ENCODE measurements at regions not wholly inside any gene's neighbourhood (a gene's known extent, or its start where the extent isn't known, plus 50 kb on each side); places are given as distances from the start of the nearest gene placed in this dataset.

DNA sequence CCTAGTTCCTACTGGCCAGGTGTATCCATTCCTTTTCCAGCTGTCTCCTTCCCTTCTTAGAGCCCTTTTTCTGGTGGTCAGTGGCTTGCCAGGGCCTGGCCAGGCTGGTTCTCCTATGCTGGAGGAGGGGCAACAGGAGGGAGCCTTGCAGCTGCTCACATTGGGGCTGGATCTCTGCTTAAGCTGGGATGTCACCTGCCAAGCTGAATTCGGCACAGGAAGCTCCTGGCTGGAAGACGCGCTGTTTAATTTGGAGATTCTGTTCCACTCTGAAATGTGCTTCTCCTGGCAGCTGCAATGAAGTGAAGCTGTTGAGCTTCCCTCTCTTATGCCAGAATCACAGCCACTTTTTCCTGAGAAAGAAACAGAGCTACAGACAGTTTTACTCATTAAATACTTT lies 56.0 kb upstream of the POU3F1 start:
- ChIA-PET CTCF (no interaction called here), POLR2A (interaction anchor here (0.6 to 1.0 kb wide), 2 partner anchors 31 to 480 kb away, joined by 3 to 4 read pairs; no protein-coding TSS in a partner anchor)
- Mint-ChIP-seq H3K9me3 (no peaks in the 10 kb centered on the region), H3K4me1 (ENCODE audit: low read depth) (no peaks in the 10 kb centered on the region), H3K27me3 (peaks cover 14% of the 10 kb centered on the region), H3K36me3 (ENCODE audit: low read depth) (no peaks in the 10 kb centered on the region), H3K4me3 (no peak overlapping the region), H3K27ac (no peak overlapping the region)
- DNase-seq = no peak
- intact Hi-C loops (cut with micrococcal nuclease) = no loop called here
- TF ChIP-seq, protein P1, sequence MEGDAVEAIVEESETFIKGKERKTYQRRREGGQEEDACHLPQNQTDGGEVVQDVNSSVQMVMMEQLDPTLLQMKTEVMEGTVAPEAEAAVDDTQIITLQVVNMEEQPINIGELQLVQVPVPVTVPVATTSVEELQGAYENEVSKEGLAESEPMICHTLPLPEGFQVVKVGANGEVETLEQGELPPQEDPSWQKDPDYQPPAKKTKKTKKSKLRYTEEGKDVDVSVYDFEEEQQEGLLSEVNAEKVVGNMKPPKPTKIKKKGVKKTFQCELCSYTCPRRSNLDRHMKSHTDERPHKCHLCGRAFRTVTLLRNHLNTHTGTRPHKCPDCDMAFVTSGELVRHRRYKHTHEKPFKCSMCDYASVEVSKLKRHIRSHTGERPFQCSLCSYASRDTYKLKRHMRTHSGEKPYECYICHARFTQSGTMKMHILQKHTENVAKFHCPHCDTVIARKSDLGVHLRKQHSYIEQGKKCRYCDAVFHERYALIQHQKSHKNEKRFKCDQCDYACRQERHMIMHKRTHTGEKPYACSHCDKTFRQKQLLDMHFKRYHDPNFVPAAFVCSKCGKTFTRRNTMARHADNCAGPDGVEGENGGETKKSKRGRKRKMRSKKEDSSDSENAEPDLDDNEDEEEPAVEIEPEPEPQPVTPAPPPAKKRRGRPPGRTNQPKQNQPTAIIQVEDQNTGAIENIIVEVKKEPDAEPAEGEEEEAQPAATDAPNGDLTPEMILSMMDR (IDR thresholded peaks at IDR 0.05) = no peak
- no peak for ATAC-seq

DNA sequence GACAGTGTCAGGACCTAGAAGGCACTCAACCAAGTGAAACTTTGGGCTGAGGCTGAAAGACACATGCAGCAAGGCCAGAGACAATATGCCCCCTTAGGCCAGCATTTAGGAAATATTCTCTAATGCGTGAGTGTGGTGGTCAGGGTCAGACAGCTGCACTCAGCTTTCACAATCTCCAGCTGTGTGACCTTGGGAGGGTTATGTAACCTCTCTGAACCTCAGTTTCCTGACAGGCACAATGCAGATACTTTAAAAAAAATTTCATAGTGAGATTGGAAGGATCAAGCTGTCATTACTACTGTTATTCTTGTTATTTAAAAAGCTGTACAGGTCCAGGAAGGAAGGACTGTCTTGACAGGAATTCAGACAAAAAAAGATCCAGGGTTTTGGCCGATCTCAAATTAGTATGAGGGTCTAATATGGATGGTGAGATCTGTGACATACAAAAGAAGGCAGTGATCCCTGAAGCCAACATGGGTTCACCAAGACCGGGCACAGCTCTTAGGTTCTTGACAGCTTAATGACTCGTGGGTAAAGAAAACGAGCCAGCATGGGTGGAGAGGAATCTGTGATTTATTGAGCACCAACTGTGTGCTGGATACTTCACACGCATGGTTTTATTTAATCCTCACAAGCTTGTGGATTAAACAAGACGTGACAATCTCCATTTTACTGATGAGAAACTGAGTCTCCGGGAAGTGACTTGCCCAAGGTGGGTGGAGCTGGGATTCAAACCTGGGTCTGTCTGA lies 54.6 kb upstream of the POU3F1 start:
- no peaks in the 10 kb centered on the region for H3K9me3 Mint-ChIP-seq
- ChIA-PET POLR2A (interaction anchor here (0.6 kb wide), 1 partner anchor 485 kb away, joined by 3 read pairs; no protein-coding TSS in a partner anchor), CTCF (interaction anchor here (1.2 kb wide), 1 partner anchor 13 kb away, joined by 3 read pairs; no protein-coding TSS in a partner anchor)
- no peaks in the 10 kb centered on the region for H3K4me1 Mint-ChIP-seq (ENCODE audit: low read depth)
- TF ChIP-seq, protein P1 (IDR thresholded peaks at IDR 0.05) = no peak
- H3K36me3 Mint-ChIP-seq (ENCODE audit: low read depth) = no peaks in the 10 kb centered on the region
- intact Hi-C loops (cut with micrococcal nuclease) = no loop called here
- H3K27me3 Mint-ChIP-seq = peaks cover 12% of the 10 kb centered on the region
- H3K27ac Mint-ChIP-seq = no peak overlapping the region
- DNase-seq (no peak), ATAC-seq (no peak)
- H3K4me3 Mint-ChIP-seq = no peak overlapping the region

DNA sequence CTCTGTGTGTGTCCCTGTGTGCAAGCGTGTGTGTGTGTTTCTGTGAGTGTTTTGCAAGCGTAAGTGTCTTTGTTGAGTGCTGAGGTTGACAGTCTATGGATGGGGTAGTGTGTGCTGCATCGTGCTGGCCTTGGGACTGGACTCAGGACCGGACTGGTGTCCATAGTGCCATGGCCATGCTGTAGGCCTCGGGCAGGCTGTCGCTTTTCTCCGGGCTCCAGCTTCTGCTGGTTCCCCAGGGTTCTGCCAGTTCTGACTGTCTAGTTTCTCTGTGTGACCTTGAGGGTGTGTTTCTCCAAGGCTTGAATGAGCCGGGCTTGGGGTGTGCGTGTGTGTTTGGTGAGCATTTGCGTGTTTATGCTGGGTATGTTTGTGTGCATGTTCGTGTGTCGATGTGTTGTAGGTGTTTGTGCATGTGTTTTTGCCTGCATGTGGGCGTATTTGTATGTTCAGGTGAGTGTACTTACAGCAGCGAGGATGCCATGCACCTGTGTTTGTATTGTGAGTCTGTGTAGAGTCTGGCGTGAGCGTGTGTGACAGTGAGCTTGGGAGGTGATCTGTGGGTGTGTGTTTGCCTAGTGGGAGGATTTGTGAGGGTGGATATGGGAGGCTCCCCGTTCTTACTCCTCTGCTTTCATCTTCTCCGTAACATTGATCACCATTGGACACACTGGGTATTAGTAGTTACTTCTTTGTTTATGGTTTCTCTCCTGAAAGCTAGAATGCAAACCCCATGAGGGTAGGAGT lies 51.7 kb upstream of the POU3F1 start:
- Mint-ChIP-seq H3K9me3 (no peaks in the 10 kb centered on the region), H3K27me3 (peaks cover 11% of the 10 kb centered on the region), H3K36me3 (ENCODE audit: low read depth) (no peaks in the 10 kb centered on the region), H3K4me3 (no peak overlapping the region), H3K4me1 (ENCODE audit: low read depth) (no peaks in the 10 kb centered on the region), H3K27ac (no peak overlapping the region)
- TF ChIP-seq, protein P1 (IDR thresholded peaks at IDR 0.05) = no peak
- ATAC-seq (no peak), DNase-seq (no peak)
- ChIA-PET CTCF (no interaction called here), POLR2A (no interaction called here)
- intact Hi-C loops (cut with micrococcal nuclease) = no loop called here

DNA sequence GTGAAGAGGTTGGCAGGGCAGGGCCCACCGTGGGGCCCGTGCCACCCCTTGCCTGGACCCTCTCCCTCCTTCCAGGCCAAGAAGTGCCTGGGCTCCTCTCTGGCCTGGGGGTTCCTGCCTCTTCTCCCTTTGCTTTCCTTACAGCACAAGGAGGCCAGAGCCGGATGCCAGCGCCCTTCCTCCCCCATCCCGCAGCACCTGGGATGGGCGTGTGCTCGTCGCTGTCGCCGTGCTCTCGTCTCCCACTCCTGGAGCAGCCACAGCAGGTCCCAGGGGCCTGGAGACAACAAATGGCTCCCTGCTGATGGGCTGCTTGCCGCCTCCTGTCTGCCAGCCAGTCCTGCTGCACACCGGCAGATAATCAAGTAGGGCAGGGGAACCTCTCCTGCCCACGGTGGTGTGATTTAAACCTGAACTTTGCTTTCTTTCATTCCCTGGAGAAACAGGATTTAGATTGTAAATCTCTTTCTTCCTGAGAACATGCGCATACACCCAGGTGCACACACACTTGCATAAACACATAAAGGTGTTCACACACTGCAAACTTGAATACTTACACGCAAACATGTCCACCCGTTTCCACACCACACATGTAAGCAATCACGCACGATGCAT lies 50.8 kb upstream of the POU3F1 start:
- Mint-ChIP-seq H3K9me3 (no peaks in the 10 kb centered on the region), H3K27me3 (peaks cover 15% of the 10 kb centered on the region), H3K4me1 (ENCODE audit: low read depth) (no peaks in the 10 kb centered on the region), H3K36me3 (ENCODE audit: low read depth) (no peaks in the 10 kb centered on the region), H3K27ac (no peak overlapping the region), H3K4me3 (no peak overlapping the region)
- intact Hi-C loops (cut with micrococcal nuclease) = no loop called here
- TF ChIP-seq, protein P1 (IDR thresholded peaks at IDR 0.05) = no peak
- ChIA-PET POLR2A (no interaction called here), CTCF (no interaction called here)
- no peak for DNase-seq
- no peak for ATAC-seq

All from activated CD8-positive, alpha-beta T cell treated with anti-CD3 and anti-CD28 coated beads for 36 hours (primary cell).